HL-60 (cell line): ENCODE measurements at regions not wholly inside any gene's neighbourhood (a gene's known extent, or its start where the extent isn't known, plus 50 kb on each side); places are given as distances from the start of the nearest gene placed in this dataset.

Experiments
- POLR2AphosphoS5 ChIP-seq: IDR thresholded peaks from 2 replicates; pipeline ENCODE4 v1.6.1; 2012; ENCODE audit warnings: low read depth
- TF ChIP-seq, protein P1 (sequence below): IDR thresholded peaks from one replicate; pipeline ENCODE4 v1.5.1; 2011; ENCODE audit warnings: low read length, control low read depth, inconsistent platforms; ENCODE audit not compliant: insufficient read depth

GRCh38 chr3:153618176-153618575 is 456.1 kb downstream of the RAP2B start:
- TF ChIP-seq, protein P1, sequence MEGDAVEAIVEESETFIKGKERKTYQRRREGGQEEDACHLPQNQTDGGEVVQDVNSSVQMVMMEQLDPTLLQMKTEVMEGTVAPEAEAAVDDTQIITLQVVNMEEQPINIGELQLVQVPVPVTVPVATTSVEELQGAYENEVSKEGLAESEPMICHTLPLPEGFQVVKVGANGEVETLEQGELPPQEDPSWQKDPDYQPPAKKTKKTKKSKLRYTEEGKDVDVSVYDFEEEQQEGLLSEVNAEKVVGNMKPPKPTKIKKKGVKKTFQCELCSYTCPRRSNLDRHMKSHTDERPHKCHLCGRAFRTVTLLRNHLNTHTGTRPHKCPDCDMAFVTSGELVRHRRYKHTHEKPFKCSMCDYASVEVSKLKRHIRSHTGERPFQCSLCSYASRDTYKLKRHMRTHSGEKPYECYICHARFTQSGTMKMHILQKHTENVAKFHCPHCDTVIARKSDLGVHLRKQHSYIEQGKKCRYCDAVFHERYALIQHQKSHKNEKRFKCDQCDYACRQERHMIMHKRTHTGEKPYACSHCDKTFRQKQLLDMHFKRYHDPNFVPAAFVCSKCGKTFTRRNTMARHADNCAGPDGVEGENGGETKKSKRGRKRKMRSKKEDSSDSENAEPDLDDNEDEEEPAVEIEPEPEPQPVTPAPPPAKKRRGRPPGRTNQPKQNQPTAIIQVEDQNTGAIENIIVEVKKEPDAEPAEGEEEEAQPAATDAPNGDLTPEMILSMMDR, result no peak
- TF ChIP-seq POLR2AphosphoS5, result no peak
